GM18870 (cell line): ENCODE measurements at regions not wholly inside any gene's neighbourhood (a gene's known extent, or its start where the extent isn't known, plus 50 kb on each side); places are given as distances from the start of the nearest gene placed in this dataset.

ENCODE experiments used
- ATAC-seq: cut with Tn5 transposase; IDR thresholded peaks from one replicate; pipeline ENCODE4 v1.9.1; 2021; ENCODE audit warnings: moderate library complexity; ENCODE audit not compliant: unreplicated experiment

DNA sequence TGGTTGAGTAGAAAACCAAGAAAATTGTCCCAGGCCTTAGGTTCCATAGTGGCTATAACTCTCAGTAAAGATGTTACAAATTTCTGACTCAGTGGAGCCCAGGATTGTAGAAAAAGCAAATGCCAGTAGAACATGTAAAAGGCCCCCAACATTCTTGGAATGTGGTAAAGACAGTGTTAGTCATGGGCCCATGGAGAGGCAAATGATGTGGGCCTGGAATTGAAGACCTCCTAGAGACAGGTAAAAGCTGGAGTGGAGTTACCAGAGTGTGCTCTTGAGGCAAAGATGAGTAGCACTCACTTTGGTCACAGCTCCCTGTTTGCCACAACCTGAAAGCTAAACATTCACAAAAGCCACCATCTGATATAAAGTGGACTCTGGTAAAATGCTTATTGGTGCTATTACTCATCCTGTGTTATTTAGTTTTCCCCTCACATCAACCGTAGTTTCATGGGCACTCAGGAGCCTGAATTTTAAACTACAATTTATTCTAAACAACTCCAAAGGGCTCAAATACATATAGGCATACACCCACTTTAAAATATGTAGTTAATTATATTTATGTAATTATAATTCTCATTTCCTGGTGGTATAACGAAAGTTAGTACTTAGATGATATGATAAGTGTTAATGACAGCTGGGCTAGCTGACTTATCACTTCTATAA, 359.6 kb upstream of the NECTIN3 start:
- ATAC-seq: no peak

DNA sequence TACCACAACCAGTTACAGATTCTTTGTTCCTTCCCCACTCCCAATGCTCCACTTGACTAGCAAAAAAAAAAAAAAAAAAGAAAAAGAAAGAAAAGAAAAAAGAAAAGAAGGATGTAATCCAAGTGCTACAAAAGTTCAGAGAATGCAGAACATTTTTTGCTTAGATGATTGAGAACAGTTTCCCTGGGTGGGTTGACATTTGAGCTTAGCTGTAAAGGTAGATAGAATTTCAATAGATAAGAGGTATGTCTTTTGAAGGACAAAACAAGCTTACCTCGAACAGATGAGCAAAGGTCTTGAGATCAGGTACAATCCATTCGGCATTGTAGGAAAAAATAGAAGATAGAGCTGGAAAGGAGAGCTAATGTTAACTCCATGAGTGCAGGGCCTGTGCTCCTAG, 344.6 kb upstream of the NECTIN3 start:
- ATAC-seq: no peak

DNA sequence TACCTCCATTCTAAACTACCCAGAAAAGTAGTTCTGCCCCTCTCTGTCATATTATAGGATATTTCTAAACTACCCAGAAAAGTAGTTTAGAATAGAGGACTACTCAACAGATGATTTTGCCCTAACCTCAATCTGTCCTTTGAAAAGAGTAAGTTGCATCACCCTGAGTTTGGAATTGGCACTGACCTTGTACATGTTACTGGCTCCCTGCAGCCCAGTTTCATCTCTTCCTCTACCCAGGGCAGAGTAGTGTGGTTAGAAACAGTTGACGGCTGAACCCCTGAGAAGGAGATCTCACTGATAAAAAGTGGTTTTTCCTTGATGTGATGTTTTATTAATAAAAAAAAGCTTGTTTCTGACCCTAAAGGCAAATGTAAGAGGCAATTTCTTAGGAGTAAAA, 340.5 kb upstream of the NECTIN3 start:
- no peak for ATAC-seq

- no peak for ATAC-seq
Measured at GRCh38 chr3:110732420-110732819, 339.2 kb upstream of the NECTIN3 start.

DNA sequence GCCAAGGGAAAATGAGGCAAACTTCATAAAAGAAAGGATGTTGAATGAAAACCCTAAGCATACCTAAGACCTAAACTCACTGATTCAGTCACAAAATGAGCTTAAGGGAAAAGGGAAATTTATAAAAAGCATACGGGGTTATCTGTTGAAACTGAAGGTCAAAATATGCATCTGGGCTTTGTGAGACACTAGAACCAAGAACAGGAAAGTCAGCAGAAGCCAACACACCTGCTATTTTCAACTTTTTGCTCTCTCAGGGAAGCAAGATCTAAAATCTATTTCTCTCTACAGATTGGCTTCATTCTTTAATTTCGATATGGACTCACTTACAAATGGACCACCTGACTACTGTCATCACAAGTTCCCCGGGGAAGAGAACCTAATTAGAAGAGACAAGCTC, 338.6 kb upstream of the NECTIN3 start:
- no peak for ATAC-seq

GRCh38 chr3:110734524-110734923, 337.1 kb upstream of the NECTIN3 start:
- no peak for ATAC-seq

DNA sequence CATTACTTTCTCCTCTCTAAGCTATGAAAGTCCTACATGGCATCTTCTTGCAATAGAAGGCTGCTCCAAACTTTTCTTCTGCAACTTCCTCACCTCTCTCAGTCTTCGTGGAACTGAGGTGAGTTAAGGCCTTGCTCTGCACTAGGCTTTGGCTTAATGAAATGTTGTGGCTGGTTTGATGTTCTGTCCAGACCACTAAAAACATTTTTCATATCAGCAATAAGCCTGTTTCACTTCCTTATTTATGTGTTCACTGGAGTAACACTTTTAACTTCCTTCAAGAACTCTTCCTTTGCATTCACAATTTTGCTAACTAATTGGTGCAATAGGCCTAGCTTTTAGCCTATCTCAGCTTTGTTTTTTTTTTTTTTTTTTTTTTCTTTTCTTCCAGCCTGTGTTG, 335.3 kb upstream of the NECTIN3 start:
- ATAC-seq: peak; percentile 96

GRCh38 chr3:110738531-110738930, 333.1 kb upstream of the NECTIN3 start:
- ATAC-seq: no peak

DNA sequence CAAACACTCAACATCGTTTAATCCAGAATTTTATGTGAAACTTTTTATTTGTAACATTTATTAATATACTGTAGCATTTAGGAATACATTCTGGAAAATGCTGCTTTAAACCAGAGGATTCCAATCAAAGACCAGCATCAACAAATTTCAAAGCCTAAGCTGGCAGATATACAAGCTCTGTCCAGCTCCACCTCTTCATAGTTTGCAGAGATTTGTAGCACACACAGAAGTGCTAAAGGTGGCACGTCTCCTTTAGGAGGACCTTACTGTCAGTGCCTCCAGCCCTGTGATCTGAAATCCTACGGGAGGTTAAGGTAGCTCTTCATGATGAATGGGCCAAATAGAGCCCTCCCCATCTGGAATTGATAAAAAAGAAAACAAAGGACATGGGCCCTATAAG, 329.7 kb upstream of the NECTIN3 start:
- ATAC-seq: no peak

DNA sequence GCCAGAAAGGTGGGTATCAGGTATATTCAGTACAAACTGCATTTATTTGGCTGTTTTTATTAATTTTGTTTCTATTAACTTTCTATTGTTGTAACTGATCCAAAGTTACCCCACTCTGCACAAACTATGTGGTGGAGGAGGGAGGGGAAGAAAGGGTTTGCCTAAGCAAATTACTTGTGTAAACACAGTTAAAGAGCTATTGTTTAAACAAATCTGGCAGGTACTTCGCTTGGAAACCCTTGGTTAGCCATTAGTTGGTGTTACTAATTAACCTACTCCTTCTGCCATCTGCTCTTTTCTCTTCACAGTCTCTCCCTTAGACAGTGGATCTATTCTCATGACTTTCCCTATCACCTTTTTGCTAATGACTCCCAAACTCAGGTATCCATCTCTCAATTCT, 328.4 kb upstream of the NECTIN3 start:
- ATAC-seq: peak; percentile 60

DNA sequence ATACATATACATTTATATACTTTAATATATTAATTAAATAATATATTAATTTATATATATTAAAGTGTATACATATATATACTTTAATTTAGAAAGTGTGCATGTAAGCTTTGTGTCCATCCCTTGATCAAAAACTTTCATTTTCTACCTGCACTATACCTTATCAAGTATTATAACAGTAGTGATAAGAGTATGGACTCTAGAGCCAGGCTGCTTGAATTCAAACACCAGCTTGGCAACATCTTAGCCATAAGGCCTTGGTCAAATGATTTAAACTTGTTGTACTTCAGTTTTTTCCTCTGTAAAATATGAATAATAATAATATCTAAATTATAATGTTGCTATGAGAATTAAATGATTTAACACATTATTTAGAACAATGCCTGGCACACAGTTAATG, 327.6 kb upstream of the NECTIN3 start:
- no peak for ATAC-seq

- no peak for ATAC-seq
Measured at GRCh38 chr3:110744723-110745122, 326.9 kb upstream of the NECTIN3 start.

- no peak for ATAC-seq
Measured at GRCh38 chr3:110749006-110749405, 322.6 kb upstream of the NECTIN3 start.

- no peak for ATAC-seq
Measured at GRCh38 chr3:110750201-110750600, 321.4 kb upstream of the NECTIN3 start.

- ATAC-seq: no peak
Measured at GRCh38 chr3:110752307-110752706, 319.3 kb upstream of the NECTIN3 start.

DNA sequence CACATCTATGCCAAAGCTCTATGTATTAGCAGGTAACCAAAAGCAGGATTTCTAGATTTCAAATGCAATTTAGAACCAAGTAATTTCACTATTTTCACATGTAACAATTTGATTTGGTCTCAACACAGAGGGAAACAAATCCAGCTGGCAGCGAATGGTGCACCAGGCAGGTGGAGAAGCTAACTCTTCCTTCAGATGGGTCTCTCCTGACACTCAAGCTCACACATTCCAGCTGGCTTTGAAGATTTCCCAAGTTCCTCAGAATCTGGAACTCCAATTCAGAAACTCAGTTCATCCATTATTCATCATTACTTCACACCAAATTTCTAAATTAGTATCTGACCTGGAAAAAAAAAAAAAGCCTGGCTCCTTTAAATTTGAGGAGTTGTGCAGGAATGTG, 318.1 kb upstream of the NECTIN3 start:
- no peak for ATAC-seq

DNA sequence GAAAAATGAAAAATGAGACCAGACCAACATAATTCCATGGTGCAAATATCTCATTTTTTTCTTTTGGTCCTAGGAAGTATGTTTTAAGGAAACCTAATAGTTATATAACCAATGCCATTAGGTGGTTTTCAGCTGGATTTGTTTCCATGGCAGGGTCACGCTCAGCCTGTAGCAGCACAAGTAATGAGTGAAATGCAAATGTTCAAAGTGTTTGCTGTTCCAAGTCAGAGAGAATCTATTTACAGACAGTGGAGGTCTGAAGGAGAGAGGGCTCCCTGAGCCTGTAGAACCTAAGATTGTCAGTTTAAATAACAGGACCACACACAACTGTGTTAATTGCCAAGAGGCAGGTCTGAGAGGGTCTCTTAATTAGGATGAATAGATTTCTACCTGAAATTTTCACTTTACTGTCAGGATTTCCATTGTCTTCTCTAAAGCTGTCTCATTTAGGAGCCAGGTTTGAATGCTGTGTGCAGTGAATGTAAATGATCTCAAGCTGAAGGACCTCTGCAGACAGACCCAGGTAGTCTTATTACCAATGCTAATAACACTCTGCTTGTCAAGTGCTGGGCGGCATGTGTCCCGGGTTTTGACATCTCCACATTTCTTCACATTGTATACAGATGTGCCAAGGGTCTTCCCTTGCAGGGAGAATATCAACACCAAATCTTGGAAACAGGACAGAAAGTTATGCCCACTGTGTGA, 317.3 kb upstream of the NECTIN3 start:
- ATAC-seq: no peak

GRCh38 chr3:110755345-110755744, 316.3 kb upstream of the NECTIN3 start:
- ATAC-seq: no peak

GRCh38 chr3:110756705-110757104, 314.9 kb upstream of the NECTIN3 start:
- no peak for ATAC-seq

DNA sequence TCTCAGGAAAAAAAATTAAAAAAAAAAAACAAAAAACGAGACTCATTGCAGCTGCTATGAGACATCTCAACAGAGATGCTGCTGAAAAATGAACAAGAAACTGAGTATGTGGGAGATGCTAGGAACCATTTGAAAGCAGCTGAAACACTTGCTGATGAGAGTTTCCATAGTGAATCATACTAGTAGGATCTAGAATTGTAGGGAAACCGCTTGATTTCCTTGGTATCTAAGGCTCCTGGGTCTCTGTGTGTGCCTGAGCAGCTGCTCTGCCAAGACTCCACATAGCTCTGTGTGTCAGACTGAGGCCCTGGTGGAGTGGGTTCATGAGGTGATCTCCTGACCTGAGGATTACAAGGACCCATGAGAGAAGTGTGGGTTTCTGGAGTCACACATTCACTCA, 313.4 kb upstream of the NECTIN3 start:
- ATAC-seq: no peak

DNA sequence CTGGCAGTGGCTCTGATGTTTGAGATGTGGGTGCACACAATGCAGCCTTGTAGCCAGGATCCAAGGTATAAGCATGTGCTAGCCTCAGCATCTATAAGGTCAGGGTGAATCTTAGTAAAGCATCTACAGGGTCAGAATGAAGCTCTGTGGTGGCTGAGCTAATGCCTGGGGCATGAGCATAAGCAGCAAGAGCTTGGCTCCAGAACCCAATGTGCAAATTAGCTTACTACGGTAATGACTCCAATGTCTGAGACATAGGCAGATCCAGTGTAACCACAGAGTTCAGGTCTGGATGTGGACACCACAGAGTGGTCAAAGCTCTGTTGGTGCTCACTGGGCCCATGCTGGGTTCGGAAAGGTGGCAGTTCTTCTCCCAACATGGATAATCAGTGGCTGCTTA, 304.5 kb upstream of the NECTIN3 start:
- ATAC-seq: no peak

DNA sequence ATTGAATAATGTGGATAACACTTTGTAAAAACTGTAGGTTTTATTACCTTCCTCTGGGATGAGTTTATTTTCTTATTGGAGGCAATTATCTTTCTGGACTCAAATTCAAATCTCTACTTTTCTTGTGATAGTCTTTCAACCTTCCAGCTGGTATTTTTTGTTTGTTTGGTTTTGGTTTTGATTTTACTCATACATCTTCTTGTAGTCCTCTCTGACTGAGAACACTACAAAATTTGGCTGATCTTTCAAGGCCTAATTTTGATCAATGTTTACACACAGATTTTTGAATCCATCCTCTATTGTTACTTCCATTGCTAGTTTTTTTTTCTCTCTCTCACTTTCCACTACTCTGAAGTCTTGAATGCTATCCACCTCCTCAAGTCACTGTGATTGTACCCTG, 303.8 kb upstream of the NECTIN3 start:
- peak; percentile 95 for ATAC-seq

DNA sequence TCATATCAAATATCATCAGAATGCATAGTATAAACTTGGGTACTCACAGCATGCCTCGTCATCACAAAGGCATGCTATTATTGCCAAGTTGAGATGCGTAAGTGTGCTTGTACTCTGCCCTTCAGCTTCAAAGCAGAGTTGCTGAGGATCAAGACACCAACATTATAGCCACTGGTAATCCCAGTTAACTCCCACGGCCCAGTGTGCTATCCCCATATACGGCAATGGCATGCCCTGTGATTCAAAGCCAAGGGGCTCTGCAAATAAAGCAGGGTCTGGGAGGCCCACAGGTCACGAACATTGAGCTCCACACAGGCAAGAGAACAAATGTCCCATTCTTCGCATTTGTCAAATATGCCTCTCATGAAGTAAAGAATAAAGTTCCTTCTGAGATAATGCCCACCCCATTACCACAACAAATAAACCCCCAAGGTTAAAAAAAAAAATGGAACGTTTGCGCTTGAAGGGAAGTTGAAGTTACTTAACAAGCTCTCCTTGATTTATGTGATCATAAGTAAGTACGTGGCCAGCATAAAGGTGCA, 298.1 kb upstream of the NECTIN3 start:
- ATAC-seq: no peak
